HL-60 (cell line): ENCODE measurements at regions not wholly inside any gene's neighbourhood (a gene's known extent, or its start where the extent isn't known, plus 50 kb on each side); places are given as distances from the start of the nearest gene placed in this dataset.

Experiments
- DNase-seq, 2 experiments: peaks; one replicate each; pipeline ENCODE4 v3.0.0-alpha.2; 2010 to 2020; ENCODE audit warnings: low read depth in 1 of 2, low spot score in 1 of 2
- H3K27ac ChIP-seq: fragments of 250-450 bp; sonication (Bioruptor Pico); replicated peaks from 2 replicates; pipeline ENCODE4 v1.5.1; 2020; ENCODE audit warnings: mild to moderate bottlenecking, moderate library complexity
- H3K27me3 ChIP-seq: fragments of 250-450 bp; sonication (Bioruptor Pico); 2 replicates; pipeline ENCODE4 v1.5.1; 2021; ENCODE audit warnings: mild to moderate bottlenecking, moderate library complexity; ENCODE audit not compliant: insufficient read depth, poor library complexity, severe bottlenecking
- H3K4me3 ChIP-seq: replicated peaks from 2 replicates; pipeline ENCODE4 v1.5.1; 2011; ENCODE audit warnings: mild to moderate bottlenecking, control low read depth, low read length; ENCODE audit not compliant: insufficient read depth
- CTCF ChIP-seq: IDR thresholded peaks from one replicate; pipeline ENCODE4 v1.5.1; 2011; ENCODE audit warnings: low read length, control low read depth, inconsistent platforms; ENCODE audit not compliant: insufficient read depth
- GABPA ChIP-seq: IDR thresholded peaks from 2 replicates; pipeline ENCODE4 v1.6.1; 2012; ENCODE audit warnings: low read depth
- POLR2AphosphoS5 ChIP-seq: IDR thresholded peaks from 2 replicates; pipeline ENCODE4 v1.6.1; 2012; ENCODE audit warnings: low read depth
- SPI1 ChIP-seq: IDR thresholded peaks from 2 replicates; pipeline ENCODE4 v1.6.1; 2012; ENCODE audit warnings: low read depth, mild to moderate bottlenecking, borderline replicate concordance
- TF ChIP-seq, protein P1 (sequence below): IDR thresholded peaks from 2 replicates; pipeline ENCODE4 v1.6.1; 2012; ENCODE audit warnings: low read depth; ENCODE audit not compliant: insufficient replicate concordance

GRCh38 chr5:124257048-124257447 is 489.4 kb downstream of the ZNF608 start:
- TF ChIP-seq GABPA (no peak), SPI1 (no peak), POLR2AphosphoS5 (no peak), CTCF (no peak)
- TF ChIP-seq, protein P1, sequence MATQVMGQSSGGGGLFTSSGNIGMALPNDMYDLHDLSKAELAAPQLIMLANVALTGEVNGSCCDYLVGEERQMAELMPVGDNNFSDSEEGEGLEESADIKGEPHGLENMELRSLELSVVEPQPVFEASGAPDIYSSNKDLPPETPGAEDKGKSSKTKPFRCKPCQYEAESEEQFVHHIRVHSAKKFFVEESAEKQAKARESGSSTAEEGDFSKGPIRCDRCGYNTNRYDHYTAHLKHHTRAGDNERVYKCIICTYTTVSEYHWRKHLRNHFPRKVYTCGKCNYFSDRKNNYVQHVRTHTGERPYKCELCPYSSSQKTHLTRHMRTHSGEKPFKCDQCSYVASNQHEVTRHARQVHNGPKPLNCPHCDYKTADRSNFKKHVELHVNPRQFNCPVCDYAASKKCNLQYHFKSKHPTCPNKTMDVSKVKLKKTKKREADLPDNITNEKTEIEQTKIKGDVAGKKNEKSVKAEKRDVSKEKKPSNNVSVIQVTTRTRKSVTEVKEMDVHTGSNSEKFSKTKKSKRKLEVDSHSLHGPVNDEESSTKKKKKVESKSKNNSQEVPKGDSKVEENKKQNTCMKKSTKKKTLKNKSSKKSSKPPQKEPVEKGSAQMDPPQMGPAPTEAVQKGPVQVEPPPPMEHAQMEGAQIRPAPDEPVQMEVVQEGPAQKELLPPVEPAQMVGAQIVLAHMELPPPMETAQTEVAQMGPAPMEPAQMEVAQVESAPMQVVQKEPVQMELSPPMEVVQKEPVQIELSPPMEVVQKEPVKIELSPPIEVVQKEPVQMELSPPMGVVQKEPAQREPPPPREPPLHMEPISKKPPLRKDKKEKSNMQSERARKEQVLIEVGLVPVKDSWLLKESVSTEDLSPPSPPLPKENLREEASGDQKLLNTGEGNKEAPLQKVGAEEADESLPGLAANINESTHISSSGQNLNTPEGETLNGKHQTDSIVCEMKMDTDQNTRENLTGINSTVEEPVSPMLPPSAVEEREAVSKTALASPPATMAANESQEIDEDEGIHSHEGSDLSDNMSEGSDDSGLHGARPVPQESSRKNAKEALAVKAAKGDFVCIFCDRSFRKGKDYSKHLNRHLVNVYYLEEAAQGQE = no peak
- DNase-seq = no peak
- Histone ChIP-seq H3K4me3 (no peak overlapping the region), H3K27me3 (no peaks in the 10 kb centered on the region), H3K27ac (no peak overlapping the region)

DNA sequence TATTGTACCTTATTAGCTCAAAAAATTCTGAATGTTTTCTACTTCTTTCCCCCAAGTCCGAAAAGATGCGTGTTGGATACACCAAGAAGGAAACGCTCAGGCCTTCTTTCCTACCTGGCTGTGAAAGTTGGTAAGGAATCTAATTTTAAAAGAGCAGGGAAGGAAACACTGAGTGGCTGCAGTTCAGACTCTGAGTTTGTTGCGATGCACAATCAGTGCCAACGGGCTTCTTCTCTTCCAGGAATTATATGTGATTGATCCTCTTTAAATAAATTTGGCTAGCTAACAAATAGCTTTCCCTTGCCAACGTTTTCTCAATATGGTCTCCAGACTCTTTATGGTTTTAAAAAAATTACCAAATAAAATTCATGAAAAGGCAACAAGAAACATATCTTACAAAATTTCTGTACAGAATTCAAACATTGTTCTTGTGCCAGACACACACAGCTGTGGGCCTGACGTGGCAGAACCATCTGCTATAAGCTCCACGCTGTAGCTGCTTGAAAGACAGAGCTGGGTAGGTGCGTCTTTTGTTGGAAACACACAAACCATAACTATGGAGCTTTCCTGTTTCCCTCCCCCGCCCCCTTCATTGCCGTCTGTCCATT is 493.1 kb downstream of the ZNF608 start:
- TF ChIP-seq SPI1 = no peak
- Histone ChIP-seq H3K27ac (no peak overlapping the region), H3K27me3 (no peaks in the 10 kb centered on the region), H3K4me3 (no peak overlapping the region)
- DNase-seq = no peak

GRCh38 chr5:124252747-124253146 is 493.7 kb downstream of the ZNF608 start:
- no peak for DNase-seq
- H3K27ac ChIP-seq = no peak overlapping the region
- no peak for TF ChIP-seq SPI1
- no peaks in the 10 kb centered on the region for H3K27me3 ChIP-seq
- H3K4me3 ChIP-seq = no peak overlapping the region

- no peak overlapping the region for H3K27ac ChIP-seq
- no peak for DNase-seq
- H3K4me3 ChIP-seq = no peak overlapping the region
- TF ChIP-seq SPI1 = no peak
- no peak for TF ChIP-seq CTCF
- TF ChIP-seq POLR2AphosphoS5 = no peak
- TF ChIP-seq, protein P1 = no peak
- TF ChIP-seq GABPA = no peak
- H3K27me3 ChIP-seq = no peaks in the 10 kb centered on the region
Observed at GRCh38 chr5:124252191-124252638, 494.2 kb downstream of the ZNF608 start.

DNA sequence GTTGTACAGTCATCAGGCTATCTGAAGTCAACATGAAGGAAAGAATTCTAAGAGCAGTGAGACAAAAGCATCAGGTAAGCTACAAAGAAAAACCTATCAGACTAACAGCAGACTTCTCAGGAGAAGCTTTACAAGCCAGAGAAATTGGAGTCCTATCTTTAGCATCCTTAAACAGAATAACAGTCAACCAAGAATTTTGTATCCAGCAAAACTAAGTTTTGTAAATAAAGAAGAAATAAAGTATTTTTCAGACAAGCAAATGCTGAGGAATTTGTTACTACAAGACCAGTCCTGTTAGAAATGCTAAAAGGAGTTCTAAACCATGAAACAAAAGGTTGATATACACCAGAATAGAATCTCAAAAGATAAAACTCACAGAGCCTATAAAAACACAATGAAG is 501.2 kb downstream of the ZNF608 start:
- no peak for DNase-seq
- H3K27me3 ChIP-seq = no peaks in the 10 kb centered on the region
- no peak overlapping the region for H3K27ac ChIP-seq
- no peak overlapping the region for H3K4me3 ChIP-seq
- TF ChIP-seq, protein P1 = no peak
- TF ChIP-seq SPI1 (no peak), GABPA (no peak), POLR2AphosphoS5 (no peak), CTCF (no peak)
